OCI-M1 (cell line): ENCODE measurements at regions not wholly inside any gene's neighbourhood (a gene's known extent, or its start where the extent isn't known, plus 50 kb on each side); places are given as distances from the start of the nearest gene placed in this dataset.
A peak's percentile ranks its signal among the peaks of the same experiment; 100 is the strongest.

ENCODE experiments used
- DNase-seq: peaks from one replicate; lab custom pipeline; 2025; lab: John Stamatoyannopoulos, UW

- DNase-seq = no peak
Observed at GRCh38 chr21:15119486-15119885, 54.7 kb upstream of the NRIP1 start.

- DNase-seq = no peak
Observed at GRCh38 chr21:15121097-15121654, 56.4 kb upstream of the NRIP1 start.

DNA sequence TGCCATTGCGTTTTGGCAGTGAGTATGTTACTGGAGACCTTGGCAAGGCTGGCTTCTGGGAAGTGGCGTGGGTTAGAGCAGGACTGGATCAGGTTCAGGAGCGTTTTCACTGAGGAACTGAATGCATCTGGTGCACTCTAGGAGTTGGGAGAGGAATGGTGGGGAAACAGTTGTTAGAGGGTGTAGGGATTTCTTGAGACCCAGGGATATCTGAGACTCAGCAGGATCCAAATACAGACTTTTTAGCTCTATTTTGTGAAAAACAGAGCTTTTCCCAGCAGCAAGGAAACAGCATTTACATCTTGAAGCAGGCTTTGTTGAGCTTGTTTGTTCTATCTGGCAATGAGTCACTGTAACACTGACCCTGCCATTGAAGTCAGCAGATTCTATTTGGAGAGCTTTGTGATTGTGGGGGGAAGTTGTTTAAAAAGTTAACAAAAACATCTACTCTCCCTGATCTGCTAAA, 56.9 kb upstream of the NRIP1 start:
- DNase-seq = no peak

DNA sequence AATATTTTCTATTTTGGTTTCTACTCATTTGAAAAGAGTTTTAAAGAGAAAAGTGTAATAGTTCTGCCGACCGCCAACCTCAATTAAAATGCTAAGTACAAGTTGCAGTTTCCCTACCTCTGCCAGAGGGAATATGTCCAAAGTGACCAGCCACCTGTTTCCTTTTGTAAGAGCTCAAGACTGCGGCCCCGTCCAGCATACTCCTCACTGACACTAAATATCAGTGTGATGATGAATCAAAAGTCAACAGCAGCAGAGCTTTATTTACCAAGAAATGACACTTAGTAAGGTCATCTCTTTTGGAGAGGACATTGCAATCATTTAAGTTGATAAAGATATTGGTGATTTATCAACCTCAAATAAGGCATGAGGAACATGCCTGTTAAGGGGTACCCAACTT, 57.4 kb upstream of the NRIP1 start:
- no peak for DNase-seq

DNA sequence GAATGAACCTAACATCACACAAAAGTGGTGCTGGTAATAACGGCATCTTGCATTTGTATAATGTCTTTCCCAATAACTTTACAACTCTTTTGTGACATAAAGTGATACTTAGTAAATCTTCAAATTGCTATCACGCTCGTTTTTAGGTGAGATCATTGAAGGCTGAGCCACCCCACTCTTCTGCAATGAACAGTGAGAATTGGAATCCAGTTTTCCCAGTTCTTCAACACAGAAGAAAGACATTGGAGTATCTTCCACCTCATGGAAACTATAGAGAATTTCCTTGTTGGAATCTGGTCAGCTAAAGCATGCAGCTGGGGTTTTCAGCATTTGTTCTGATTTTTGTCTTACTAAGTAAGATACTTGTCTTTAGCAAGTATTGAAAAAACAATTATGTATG, 59.9 kb upstream of the NRIP1 start:
- DNase-seq = no peak

- no peak for DNase-seq
Observed at GRCh38 chr21:15126948-15127347, 62.1 kb upstream of the NRIP1 start.

- no peak for DNase-seq
Observed at GRCh38 chr21:15127437-15127836, 62.6 kb upstream of the NRIP1 start.

DNA sequence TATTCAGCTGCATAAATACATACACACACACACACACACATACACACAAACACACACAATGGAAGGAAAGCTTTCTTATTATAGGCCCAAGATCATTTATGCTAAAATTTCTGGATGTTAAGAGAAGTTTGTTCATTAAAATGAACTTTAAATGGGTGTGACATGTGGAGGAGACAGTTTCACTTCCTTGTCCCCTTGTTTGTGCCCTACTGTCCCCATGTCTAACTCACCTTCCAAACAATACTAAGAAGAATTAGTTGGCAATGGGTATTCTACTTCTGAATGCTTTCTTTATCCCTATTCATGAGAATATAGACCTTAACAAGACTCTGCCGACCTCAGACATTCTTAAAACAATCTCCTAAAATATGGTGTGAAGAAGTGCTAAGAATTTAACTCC, 63.5 kb upstream of the NRIP1 start:
- no peak for DNase-seq

- peak; percentile 26 for DNase-seq
Observed at GRCh38 chr21:15128714-15129113, 63.9 kb upstream of the NRIP1 start.

GRCh38 chr21:15130326-15130725, 65.5 kb upstream of the NRIP1 start:
- no peak for DNase-seq

GRCh38 chr21:15130751-15131150, 66.0 kb upstream of the NRIP1 start:
- DNase-seq = no peak

- DNase-seq = no peak
Observed at GRCh38 chr21:15132781-15133180, 68.0 kb upstream of the NRIP1 start.

DNA sequence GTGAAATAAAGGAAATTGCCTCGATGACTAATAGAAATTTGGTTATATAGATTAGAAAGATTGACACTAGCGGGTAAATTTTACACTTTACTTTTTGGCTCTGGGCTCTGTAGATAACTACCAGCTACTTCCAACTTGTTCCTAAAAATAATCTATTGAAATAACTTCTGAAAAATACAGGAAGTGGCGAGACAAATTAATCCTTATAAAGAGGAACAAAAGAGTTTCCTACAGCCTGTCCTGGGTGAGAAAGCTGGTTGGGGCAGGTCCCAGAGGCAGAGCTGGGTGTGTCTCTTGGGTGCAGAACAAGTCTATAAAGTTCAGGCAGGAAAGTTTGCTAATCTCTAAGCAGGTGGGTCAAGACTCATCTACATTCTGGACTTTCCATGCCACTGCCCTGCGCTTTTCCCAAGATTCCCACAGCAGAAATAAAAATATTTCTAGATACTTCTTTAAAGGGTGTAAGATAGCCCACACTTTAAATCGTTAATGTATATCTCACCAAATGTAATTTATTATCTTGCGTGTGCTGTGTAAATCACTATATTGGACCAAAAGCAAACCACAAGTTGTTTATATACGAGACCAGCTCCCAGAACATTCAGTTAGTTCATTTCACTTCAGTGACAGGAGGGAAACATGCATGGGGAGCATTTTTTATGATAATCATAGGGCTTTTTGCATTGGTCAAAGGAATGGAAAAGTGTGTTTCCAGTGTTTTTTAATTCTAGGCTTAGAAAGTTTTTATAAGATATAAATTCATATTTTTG, 70.1 kb upstream of the NRIP1 start:
- peak; percentile 80 for DNase-seq

DNA sequence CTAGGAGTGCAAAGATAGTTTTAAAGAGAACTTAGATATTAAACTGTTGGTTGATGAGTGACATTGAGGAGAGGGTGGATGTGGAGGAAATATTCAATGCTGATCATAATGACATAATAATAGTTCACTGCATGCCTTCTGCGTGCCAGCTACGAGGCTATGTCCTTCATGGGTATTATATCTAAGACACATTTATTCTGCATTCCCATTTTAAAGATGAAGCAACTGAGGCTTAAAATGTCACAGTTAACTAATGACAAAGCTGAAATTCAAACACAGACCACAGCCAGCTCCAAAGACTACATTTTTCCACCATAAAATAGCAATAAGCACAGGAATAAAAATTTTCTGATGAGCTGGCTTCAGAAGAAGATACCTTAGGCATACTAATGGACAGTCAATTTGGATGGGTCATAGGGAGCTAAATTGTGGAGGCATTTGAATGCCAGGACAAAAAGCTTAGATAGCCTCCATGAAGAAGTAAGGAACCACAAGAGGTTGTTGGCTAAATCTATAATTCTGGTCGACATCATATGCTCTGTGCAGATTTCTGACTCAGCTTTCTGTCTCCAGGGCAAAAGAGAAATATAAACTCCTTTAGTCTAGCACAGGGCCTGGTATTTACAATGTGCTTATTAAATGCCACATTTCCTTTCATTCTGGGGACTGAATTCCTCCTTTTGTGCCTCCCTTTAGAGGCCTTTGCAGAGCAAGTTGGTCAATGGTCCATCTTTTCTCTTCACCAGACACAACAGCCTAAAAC, 71.2 kb upstream of the NRIP1 start:
- DNase-seq = no peak

GRCh38 chr21:15138490-15138889, 73.7 kb upstream of the NRIP1 start:
- no peak for DNase-seq

GRCh38 chr21:15139898-15140297, 75.1 kb upstream of the NRIP1 start:
- no peak for DNase-seq

GRCh38 chr21:15140321-15141019, 75.7 kb upstream of the NRIP1 start:
- no peak for DNase-seq

DNA sequence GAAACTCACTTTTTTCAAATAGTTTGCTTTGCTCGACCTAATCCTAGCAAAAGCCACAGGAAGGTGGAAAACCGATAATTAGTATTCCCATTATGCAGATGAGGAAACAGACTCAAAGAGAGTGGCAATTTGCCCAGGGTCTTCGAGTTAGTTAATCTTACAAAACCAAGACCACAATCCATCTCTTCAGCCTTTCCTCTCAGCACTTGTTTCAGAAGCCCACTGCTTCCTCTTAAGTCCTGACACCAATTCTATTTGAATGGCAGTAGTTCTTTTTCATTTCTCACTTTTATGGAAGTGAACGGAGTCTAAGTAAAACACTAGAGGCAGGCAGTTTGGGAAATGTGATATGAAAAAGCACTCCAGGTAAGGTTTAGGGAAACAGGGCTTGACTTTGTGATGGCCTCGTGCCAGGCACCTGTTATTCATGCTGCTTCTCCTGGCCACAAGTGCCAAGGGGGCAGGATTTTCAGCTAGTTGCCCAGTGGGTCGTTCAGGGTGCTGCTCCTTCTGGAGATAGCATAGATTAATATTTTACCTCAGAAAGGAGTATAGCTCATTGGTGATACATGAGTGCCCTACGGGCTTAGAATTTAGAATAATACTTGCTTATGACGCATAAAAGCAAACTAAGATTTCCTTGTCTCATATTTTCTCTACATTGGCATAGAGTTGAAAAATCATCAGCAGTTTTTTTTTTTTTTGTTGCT, 76.6 kb upstream of the NRIP1 start:
- no peak for DNase-seq

DNA sequence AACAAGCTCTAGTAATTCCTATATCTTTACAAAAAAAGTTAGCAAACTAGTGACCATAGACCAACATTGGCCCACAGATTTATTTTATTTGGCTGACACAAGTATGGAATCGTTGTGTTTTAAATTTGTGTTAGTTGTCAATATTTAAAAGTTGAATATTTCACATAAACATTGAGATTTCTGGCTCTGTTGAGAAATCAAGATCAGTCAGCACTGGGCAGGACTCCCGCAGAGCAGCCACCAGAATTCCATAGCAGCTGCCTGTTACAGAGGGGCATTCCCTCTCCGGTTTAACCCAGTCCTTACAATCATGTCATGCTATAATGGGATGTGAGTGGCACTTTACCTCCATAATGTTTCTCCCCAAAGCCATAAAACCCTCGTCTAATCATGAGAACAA, 79.2 kb upstream of the NRIP1 start:
- no peak for DNase-seq

GRCh38 chr21:15148437-15148836, 83.6 kb upstream of the NRIP1 start:
- no peak for DNase-seq

- DNase-seq = no peak
Observed at GRCh38 chr21:15149600-15150224, 84.9 kb upstream of the NRIP1 start.
